ES-I3 (cell line): ENCODE measurements at regions not wholly inside any gene's neighbourhood (a gene's known extent, or its start where the extent isn't known, plus 50 kb on each side); places are given as distances from the start of the nearest gene placed in this dataset.
"Not testable (repeated sequence)": the region's sequence is repeated elsewhere in the genome, so short reads cannot be mapped to it uniquely, and the experiment has no call there.

Experiments used
- H3K36me3 ChIP-seq: 2 replicates; pipeline ENCODE4 v1.6.1; 2013; ENCODE audit warnings: mild to moderate bottlenecking, low read length, control low read depth, moderate library complexity; ENCODE audit not compliant: insufficient read depth
- H3K4me1 ChIP-seq: 2 replicates; pipeline ENCODE4 v1.6.1; 2013; ENCODE audit warnings: mild to moderate bottlenecking, control low read depth, low read length; ENCODE audit not compliant: insufficient read depth
- H3K9ac ChIP-seq: 2 replicates; pipeline ENCODE4 v1.6.1; 2013; ENCODE audit warnings: low read depth, mild to moderate bottlenecking, low read length, moderate library complexity
- H3K9me3 ChIP-seq: 2 replicates; pipeline ENCODE4 v1.6.1; 2013; ENCODE audit warnings: mild to moderate bottlenecking, low read length, moderate library complexity; ENCODE audit not compliant: control insufficient read depth, insufficient read depth

GRCh38 chr13:68636784-68637183, 1406.6 kb upstream of the PCDH9 start:
- Histone ChIP-seq H3K4me1 (no peaks in the 10 kb centered on the region), H3K9ac (no peak overlapping the region), H3K36me3 (no peaks in the 10 kb centered on the region), H3K9me3 (no peaks in the 10 kb centered on the region)

DNA sequence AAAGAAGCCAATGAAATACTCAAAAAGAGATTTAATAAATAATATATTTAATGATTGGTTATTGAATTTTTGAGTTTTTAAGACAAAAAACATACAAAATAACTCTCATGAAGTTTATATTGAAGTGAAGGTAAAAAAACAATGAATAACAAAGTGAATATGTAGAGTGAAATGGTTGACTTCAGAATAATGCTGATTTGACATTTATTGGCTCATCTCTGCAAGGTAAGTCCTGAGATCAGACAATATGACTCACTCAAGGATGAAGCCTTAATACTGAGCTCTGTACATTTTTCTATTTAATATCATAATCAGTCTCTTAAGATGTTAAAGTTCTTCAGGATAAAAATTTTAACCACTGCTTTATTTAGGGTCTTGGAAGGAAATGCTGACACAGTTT, 1398.9 kb upstream of the PCDH9 start:
- no peaks in the 10 kb centered on the region for H3K4me1 ChIP-seq
- H3K36me3 ChIP-seq = no peaks in the 10 kb centered on the region
- H3K9me3 ChIP-seq = no peaks in the 10 kb centered on the region
- no peak overlapping the region for H3K9ac ChIP-seq

DNA sequence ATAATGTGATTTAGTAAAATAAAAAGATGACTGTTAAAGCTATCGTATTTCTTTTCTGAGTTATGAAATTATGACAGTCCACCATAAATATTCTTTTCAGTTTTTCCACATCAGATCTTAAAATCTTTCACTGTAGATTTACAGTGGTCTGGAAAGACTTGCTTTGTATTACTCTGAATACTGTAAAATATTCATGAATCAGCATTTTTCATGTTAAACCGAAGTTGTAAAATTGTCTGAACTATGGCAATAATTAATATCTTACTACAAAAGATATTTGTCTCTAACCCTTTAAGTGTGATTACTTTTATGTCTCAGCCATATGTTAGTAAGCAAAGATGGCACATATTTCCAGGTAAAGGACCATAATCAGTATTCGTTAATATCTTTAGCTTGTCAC, 1397.2 kb upstream of the PCDH9 start:
- H3K9ac ChIP-seq = no peak overlapping the region

DNA sequence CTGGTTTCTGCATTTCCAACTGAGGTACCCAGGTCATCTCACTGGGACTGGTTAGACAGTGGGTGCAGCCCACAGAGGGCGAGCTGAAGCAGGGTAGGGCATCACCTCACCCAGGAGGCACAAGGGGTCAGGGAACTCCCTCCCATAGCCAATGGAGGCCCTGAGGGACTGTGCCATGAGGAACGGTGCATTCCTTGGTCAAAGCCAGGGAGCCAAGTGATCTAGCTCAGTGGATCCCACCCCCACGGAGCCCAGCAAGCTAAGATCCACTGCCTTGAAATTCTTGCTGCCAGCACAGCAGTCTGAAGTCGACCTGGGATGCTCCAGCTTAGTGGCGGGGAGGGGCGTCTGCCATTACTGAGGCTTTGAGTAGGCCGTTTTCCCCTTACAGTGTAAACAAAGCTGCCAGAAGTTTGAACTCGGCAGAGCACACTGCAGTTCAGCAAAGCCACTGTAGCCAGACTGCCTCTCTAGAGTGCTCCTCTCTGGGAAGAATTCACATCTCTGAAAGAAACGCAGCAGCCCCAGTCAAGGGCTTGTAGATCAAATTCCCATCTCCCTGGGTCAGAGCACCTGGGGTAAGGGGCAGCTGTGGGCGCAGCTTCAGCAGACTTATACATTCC, 1386.6 kb upstream of the PCDH9 start:
- no peaks in the 10 kb centered on the region for H3K36me3 ChIP-seq
- H3K4me1 ChIP-seq = no peaks in the 10 kb centered on the region
- no peak overlapping the region for H3K9ac ChIP-seq
- no peaks in the 10 kb centered on the region for H3K9me3 ChIP-seq

More for the DNA sequence above, 1397.2 kb upstream of the PCDH9 start:
- H3K4me1 ChIP-seq = no peaks in the 10 kb centered on the region
- no peaks in the 10 kb centered on the region for H3K9me3 ChIP-seq
- H3K36me3 ChIP-seq = no peaks in the 10 kb centered on the region

DNA sequence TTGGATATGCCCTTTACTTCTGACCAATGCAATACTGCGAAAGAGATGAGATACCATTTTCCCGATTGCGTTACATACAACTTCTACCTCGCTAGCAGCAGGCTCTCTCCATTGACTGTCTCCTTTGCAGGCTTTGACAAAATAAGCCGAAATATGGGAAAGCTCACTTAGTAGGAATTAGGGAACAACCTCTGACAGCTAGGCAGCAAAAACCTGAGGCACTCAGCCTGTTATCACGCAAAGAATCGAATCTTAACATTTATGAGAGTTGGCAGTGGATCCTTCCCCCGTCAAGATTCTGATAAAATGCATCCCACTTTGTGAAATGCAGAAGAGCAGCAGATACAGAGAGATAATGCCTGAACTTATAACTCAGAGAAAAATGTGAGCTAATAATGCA, 1379.5 kb upstream of the PCDH9 start:
- Histone ChIP-seq H3K4me1 (no peaks in the 10 kb centered on the region), H3K36me3 (no peaks in the 10 kb centered on the region), H3K9me3 (no peaks in the 10 kb centered on the region), H3K9ac (no peak overlapping the region)

GRCh38 chr13:68608147-68608546, 1378.0 kb upstream of the PCDH9 start:
- Histone ChIP-seq H3K9me3 (no peaks in the 10 kb centered on the region), H3K4me1 (no peaks in the 10 kb centered on the region), H3K9ac (no peak overlapping the region), H3K36me3 (no peaks in the 10 kb centered on the region)

GRCh38 chr13:68597641-68598040, 1367.5 kb upstream of the PCDH9 start:
- Histone ChIP-seq H3K9ac (no peak overlapping the region), H3K36me3 (no peaks in the 10 kb centered on the region), H3K9me3 (no peaks in the 10 kb centered on the region), H3K4me1 (no peaks in the 10 kb centered on the region)

- Histone ChIP-seq H3K9ac (no peak overlapping the region), H3K4me1 (no peaks in the 10 kb centered on the region), H3K9me3 (no peaks in the 10 kb centered on the region), H3K36me3 (no peaks in the 10 kb centered on the region)
Measured at GRCh38 chr13:68588623-68589022, 1358.5 kb upstream of the PCDH9 start.

DNA sequence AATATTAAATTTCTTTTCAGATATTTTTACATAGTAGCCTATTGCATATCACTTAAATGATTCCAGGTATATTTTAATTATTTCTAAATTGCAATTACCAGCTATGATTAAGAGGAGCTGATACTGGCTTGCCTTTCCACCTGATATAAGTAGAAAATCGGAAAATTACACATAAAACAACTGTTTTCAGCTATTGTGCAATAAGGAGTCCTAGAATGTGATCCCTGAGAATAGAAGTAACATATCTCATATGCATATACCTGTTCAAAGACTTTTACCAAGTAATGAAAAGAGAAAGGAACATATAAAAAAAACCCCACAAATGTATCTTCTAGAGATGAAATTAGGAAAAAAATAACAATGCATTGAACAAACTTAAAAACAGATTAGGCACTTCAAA, 1354.6 kb upstream of the PCDH9 start:
- Histone ChIP-seq H3K4me1 (no peaks in the 10 kb centered on the region), H3K36me3 (no peaks in the 10 kb centered on the region), H3K9ac (no peak overlapping the region)

DNA sequence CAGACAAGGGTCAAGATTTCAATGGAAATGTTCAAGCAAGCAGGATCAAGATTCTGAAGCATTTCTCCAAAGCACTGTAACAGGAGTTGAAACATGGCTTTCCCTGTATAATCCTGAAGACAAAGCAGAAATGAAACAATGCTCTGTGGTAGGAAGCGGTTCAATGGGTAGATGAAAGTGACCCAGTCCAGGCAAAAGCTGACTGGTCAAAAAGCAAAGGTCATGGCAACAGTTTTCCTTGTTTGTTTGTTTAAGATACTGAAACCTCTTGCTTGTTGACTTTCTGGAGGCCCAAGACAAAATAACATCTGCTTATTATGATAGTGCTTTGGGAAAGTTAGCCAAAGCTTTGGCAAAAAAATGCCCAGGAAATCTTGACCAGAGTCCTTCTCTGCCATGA, 1343.9 kb upstream of the PCDH9 start:
- Histone ChIP-seq H3K36me3 (no peaks in the 10 kb centered on the region), H3K9me3 (no peaks in the 10 kb centered on the region), H3K9ac (no peak overlapping the region), H3K4me1 (no peaks in the 10 kb centered on the region)

More for the DNA sequence above, 1354.6 kb upstream of the PCDH9 start:
- peaks cover 3% of the 10 kb centered on the region; the same call in 1 of the 2 replicates for H3K9me3 ChIP-seq

- no peaks in the 10 kb centered on the region for H3K4me1 ChIP-seq
- H3K9ac ChIP-seq = no peak overlapping the region
- no peaks in the 10 kb centered on the region for H3K9me3 ChIP-seq
- H3K36me3 ChIP-seq = no peaks in the 10 kb centered on the region
Measured at GRCh38 chr13:68551701-68552522, 1321.8 kb upstream of the PCDH9 start.

GRCh38 chr13:68550330-68550729, 1320.2 kb upstream of the PCDH9 start:
- H3K9me3 ChIP-seq = no peaks in the 10 kb centered on the region
- H3K4me1 ChIP-seq = no peaks in the 10 kb centered on the region
- H3K9ac ChIP-seq = no peak overlapping the region
- no peaks in the 10 kb centered on the region for H3K36me3 ChIP-seq

GRCh38 chr13:68540244-68540643, 1310.1 kb upstream of the PCDH9 start:
- Histone ChIP-seq H3K36me3 (no peaks in the 10 kb centered on the region), H3K9ac (no peak overlapping the region), H3K9me3 (no peaks in the 10 kb centered on the region), H3K4me1 (no peaks in the 10 kb centered on the region)

DNA sequence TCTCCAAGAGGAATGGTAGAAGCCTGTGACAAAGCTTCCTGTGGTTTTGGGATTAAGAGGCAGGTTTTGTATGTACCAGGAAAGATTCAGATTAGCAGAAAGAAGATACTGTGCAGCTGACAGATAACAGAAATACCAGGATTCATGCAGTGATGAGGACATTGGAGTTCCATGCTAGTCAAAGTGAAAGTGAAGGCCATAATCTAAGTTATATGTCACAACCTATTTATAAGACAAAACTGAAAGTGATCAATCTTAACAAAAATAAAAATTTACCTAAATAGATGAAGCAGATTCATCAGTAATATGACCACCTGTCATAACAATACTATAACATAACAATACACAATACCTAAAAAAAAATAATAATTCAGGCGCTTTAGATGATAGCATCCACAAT, 1305.2 kb upstream of the PCDH9 start:
- H3K9ac ChIP-seq = no peak overlapping the region
- H3K9me3 ChIP-seq = no peaks in the 10 kb centered on the region
- no peaks in the 10 kb centered on the region for H3K36me3 ChIP-seq
- H3K4me1 ChIP-seq = no peaks in the 10 kb centered on the region

DNA sequence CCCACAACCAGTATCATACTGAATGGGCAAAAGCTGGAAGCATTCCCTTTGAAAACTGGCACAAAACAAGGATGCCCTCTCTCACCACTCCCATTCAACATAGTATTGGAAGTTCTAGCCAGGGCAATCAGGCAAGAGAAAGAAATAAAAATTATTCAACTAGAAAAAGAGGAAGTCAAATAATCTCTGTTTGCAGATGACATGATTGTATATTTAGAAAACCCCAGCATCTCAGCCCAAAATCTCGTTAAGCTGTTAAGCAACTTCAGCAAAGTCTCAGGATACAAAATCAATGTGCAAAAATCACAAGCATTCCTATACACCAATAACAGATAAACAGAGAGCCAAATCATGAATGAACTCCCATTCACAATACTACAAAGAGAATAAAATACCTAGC, 1297.0 kb upstream of the PCDH9 start:
- H3K9me3 ChIP-seq, H3K9ac ChIP-seq, H3K36me3 ChIP-seq, H3K4me1 ChIP-seq: not testable (repeated sequence)
